HepG2 (cell line): ENCODE measurements at regions not wholly inside any gene's neighbourhood (a gene's known extent, or its start where the extent isn't known, plus 50 kb on each side); places are given as distances from the start of the nearest gene placed in this dataset.

Source experiments
- ATAC-seq: fragments of 200-7000 bp; cut with Tn5 transposase; 3 replicates; pipeline ENCODE4 v1.9.1; 2020; ENCODE audit warnings: mild to moderate bottlenecking, moderate library complexity
- BruUV-seq: library from RNA; stranded (reverse); fragments of 400-500 nt; replicated peaks from 2 replicates; lab custom pipeline; 2021; lab: Mats Ljungman, UMichigan
- CTCF ChIA-PET: fragments of 300-600 bp; formaldehyde crosslinking; extraction: SDS; loops from one replicate; lab custom pipeline; 2021; ENCODE audit warnings: low total read pairs, inconsistent platforms, low intra/inter-chr PET ratio; lab: Yijun Ruan, JAX
- POLR2A ChIA-PET: fragments of 350-600 bp; sonication (Branson Sonifier 250); formaldehyde crosslinking; loops from one replicate; lab custom pipeline; 2020; ENCODE audit warnings: antibody characterized with exemption, inconsistent platforms; lab: Yijun Ruan, JAX
- DNase-seq: peaks from one replicate; pipeline ENCODE4 v3.0.0-alpha.2; 2015; ENCODE audit warnings: low spot score
- FAIRE-seq: peaks from 3 replicates; lab custom pipeline; 2011; peaks lifted over from hg19 to GRCh38; lab: Jason Lieb, UNC
- H2AFZ ChIP-seq: one replicate; pipeline ENCODE4 v1.6.1; 2011; ENCODE audit warnings: low read length, inconsistent platforms
- H3K27ac ChIP-seq: fragments of 300-600 bp; 3 replicates; pipeline ENCODE4 v1.8.0; 2011; ENCODE audit warnings: mixed run types, mild to moderate bottlenecking, mixed read lengths, low read length, inconsistent platforms; ENCODE audit not compliant: insufficient read depth; ENCODE audit errors: extremely low read length
- H3K27me3 ChIP-seq, 2 experiments: fragments of 200-600 bp in 1 of 2; 2 replicates in 1 of 2; 3 replicates in 1 of 2; pipeline versions ENCODE4 v1.6.0 to v1.8.0; 2011; ENCODE audit warnings: low read length in 2 of 2, mild to moderate bottlenecking in 2 of 2, moderate library complexity in 2 of 2, inconsistent platforms in 1 of 2; ENCODE audit not compliant: insufficient read depth in 2 of 2, control insufficient read depth in 1 of 2
- H3K36me3 ChIP-seq, 2 experiments: fragments of 200-600 bp in 1 of 2; replicated peaks in 1 of 2; 2 replicates in 1 of 2; 3 replicates in 1 of 2; pipeline versions ENCODE4 v1.5.1 to v1.8.0; 2011; ENCODE audit warnings: low read length in 2 of 2, inconsistent platforms in 1 of 2; ENCODE audit not compliant: insufficient read depth in 2 of 2, control insufficient read depth in 1 of 2
- H3K4me1 ChIP-seq: 2 replicates; pipeline ENCODE4 v1.5.1; 2012; ENCODE audit warnings: low read length, inconsistent platforms; ENCODE audit not compliant: insufficient read depth
- H3K4me2 ChIP-seq: 2 replicates; pipeline ENCODE4 v1.6.0; 2011; ENCODE audit warnings: low read depth, low read length, inconsistent platforms
- H3K4me3 ChIP-seq, 3 experiments: fragments of 200-600 bp in 1 of 3; sonication (generic), shearing (Covaris generic) in 1 of 3; replicated peaks in 1 of 3; 2 replicates each; pipeline ENCODE4 v1.5.1; 2011 to 2016; ENCODE audit warnings: low read length in 3 of 3, inconsistent platforms in 2 of 3, low read depth in 2 of 3, mild to moderate bottlenecking in 2 of 3, control low read depth in 1 of 3, mixed read lengths in 1 of 3; ENCODE audit not compliant: insufficient read depth in 1 of 3
- H3K79me2 ChIP-seq: one replicate; pipeline ENCODE4 v1.6.1; 2011; ENCODE audit warnings: low read length, inconsistent platforms; ENCODE audit not compliant: insufficient read depth
- H3K9ac ChIP-seq: 2 replicates; pipeline ENCODE4 v1.6.0; 2011; ENCODE audit warnings: mild to moderate bottlenecking, low read depth, low read length, inconsistent platforms; ENCODE audit not compliant: insufficient read depth
- H3K9me3 ChIP-seq: 2 replicates; pipeline ENCODE4 v1.5.1; 2012; ENCODE audit warnings: mild to moderate bottlenecking, low read length
- H4K20me1 ChIP-seq: 2 replicates; pipeline ENCODE4 v1.6.0; 2011; ENCODE audit warnings: inconsistent platforms, mild to moderate bottlenecking, low read length, moderate library complexity; ENCODE audit not compliant: insufficient read depth
- HMG20A ChIP-seq: IDR thresholded peaks from 2 replicates; pipeline ENCODE4 v1.6.1; 2016; ENCODE audit warnings: borderline replicate concordance
- KDM5B ChIP-seq: sonication (generic); formaldehyde crosslinking; IDR thresholded peaks from 2 replicates; pipeline ENCODE4 v1.4.0; 2020; ENCODE audit warnings: missing genetic modification reagents, mild to moderate bottlenecking, borderline replicate concordance
- PBX2 ChIP-seq: IDR thresholded peaks from 2 replicates; pipeline ENCODE4 v1.6.1; 2016; ENCODE audit warnings: control low read depth
- POGZ ChIP-seq: sonication (generic); formaldehyde crosslinking; IDR thresholded peaks from 2 replicates; pipeline ENCODE4 v1.4.0; 2020; ENCODE audit warnings: mild to moderate bottlenecking, missing genetic modification reagents
- PRDM4 ChIP-seq: sonication (generic); formaldehyde crosslinking; IDR thresholded peaks from 2 replicates; pipeline ENCODE4 v1.9.0; 2021; ENCODE audit warnings: missing genetic modification reagents, borderline replicate concordance
- RAD21 ChIP-seq: fragments of 450-650 bp; formaldehyde crosslinking; IDR thresholded peaks from 2 replicates; pipeline ENCODE4 v1.5.0; 2020; ENCODE audit warnings: mild to moderate bottlenecking
- SOX13 ChIP-seq, 3 experiments: fragments of 450-650 bp in 1 of 3; sonication (generic) in 1 of 3; formaldehyde crosslinking in 1 of 3; IDR thresholded peaks in 2 of 3; conservative IDR thresholded peaks in 1 of 3; 2 replicates each; pipeline versions ENCODE4 v1.5.0 to v1.6.1; 2016 to 2020; ENCODE audit warnings: antibody characterized with exemption in 1 of 3, mild to moderate bottlenecking in 1 of 3, missing compliant biosample characterization in 1 of 3, missing genetic modification reagents in 1 of 3, moderate library complexity in 1 of 3
- ZBTB1 ChIP-seq: sonication (generic); formaldehyde crosslinking; IDR thresholded peaks from 2 replicates; pipeline ENCODE4 v1.4.0; 2020; ENCODE audit warnings: missing genetic modification reagents, borderline replicate concordance
- ZBTB20 ChIP-seq: sonication (generic); formaldehyde crosslinking; IDR thresholded peaks from 2 replicates; pipeline ENCODE4 v1.8.1; 2023; ENCODE audit warnings: missing genetic modification reagents, low read depth, mild to moderate bottlenecking, borderline replicate concordance
- ZMYM2 ChIP-seq: sonication (generic); formaldehyde crosslinking; IDR thresholded peaks from 2 replicates; pipeline ENCODE4 v1.8.0; 2022; ENCODE audit warnings: mild to moderate bottlenecking, missing genetic modification reagents
- ZNF18 ChIP-seq: sonication (generic); formaldehyde crosslinking; IDR thresholded peaks from 2 replicates; pipeline ENCODE4 v1.8.0; 2022; ENCODE audit warnings: mild to moderate bottlenecking, missing genetic modification reagents; ENCODE audit not compliant: insufficient replicate concordance
- ZNF350 ChIP-seq: sonication (generic); formaldehyde crosslinking; IDR thresholded peaks from 2 replicates; pipeline ENCODE4 v1.4.0; 2020; ENCODE audit warnings: mild to moderate bottlenecking, low read depth, missing genetic modification reagents, borderline replicate concordance
- ZNF570 ChIP-seq: sonication (generic); formaldehyde crosslinking; IDR thresholded peaks from 2 replicates; pipeline ENCODE4 v1.4.0; 2020; ENCODE audit warnings: mild to moderate bottlenecking, missing genetic modification reagents, borderline replicate concordance
- ZNF589 ChIP-seq: sonication (generic); formaldehyde crosslinking; conservative IDR thresholded peaks from 2 replicates; pipeline ENCODE4 v1.8.0; 2022; ENCODE audit warnings: mild to moderate bottlenecking, moderate library complexity, missing genetic modification reagents
- ZNF691 ChIP-seq: sonication (generic); formaldehyde crosslinking; IDR thresholded peaks from 2 replicates; pipeline ENCODE4 v1.4.0; 2020; ENCODE audit warnings: missing genetic modification reagents, low read depth, mild to moderate bottlenecking, borderline replicate concordance
- ZNF7 ChIP-seq: IDR thresholded peaks from 2 replicates; pipeline ENCODE4 v1.6.1; 2016; ENCODE audit warnings: missing biosample characterization, missing genetic modification reagents
- WGBS: methylation state at CpG from one replicate; pipeline ENCODE4 v1.1.6; 2017; ENCODE audit warnings: low lambda C conversion rate; 5-methylcytosine and 5-hydroxymethylcytosine counted together
- in situ Hi-C: cut with HindIII; loops from 2 replicates; pipeline ENCODE4 v1.10.0; 2017; ENCODE audit warnings: low pct_unique_long_range_greater_than_20kb; ENCODE audit not compliant: extremely low pct_ligation_motif_present
- intact Hi-C: fragments of 100-400 bp; cut with micrococcal nuclease; formaldehyde crosslinking; loops from one replicate; pipeline ENCODE4 v1.10.0; 2022; ENCODE audit not compliant: unreplicated experiment

GRCh38 chr5:130479045-130479804 lies 575.0 kb downstream of the CHSY3 start:
- H3K9me3 ChIP-seq = peaks cover 61% of the 10 kb centered on the region
- no peak for ATAC-seq
- no peak overlapping the region for H3K4me3 ChIP-seq
- no peak overlapping the region for H3K9ac ChIP-seq
- no peaks in the 10 kb centered on the region for H3K27me3 ChIP-seq
- in situ Hi-C loops (no loop called here), intact Hi-C loops (no loop called here)
- no peaks in the 10 kb centered on the region for H3K4me1 ChIP-seq
- BruUV-seq = no TSS peak
- POLR2A ChIA-PET = no interaction called here
- FAIRE-seq = no peak
- WGBS = 30% methylated on average over 5 of the region's 9 CpGs
- DNase-seq = no peak
- TF ChIP-seq POGZ (CRISPR knock-in tag) (no peak), ZNF7 (CRISPR knock-in tag) (no peak), ZNF589 (no peak), HMG20A (CRISPR knock-in tag) (no peak), ZNF570 (CRISPR knock-in tag) (no peak), KDM5B (no peak), ZBTB1 (CRISPR knock-in tag) (no peak), PRDM4 (CRISPR knock-in tag) (no peak), ZNF18 (CRISPR knock-in tag) (no peak), SOX13 (IDR thresholded peaks at IDR 0.05) (no peak), SOX13 (CRISPR knock-in tag; conservative IDR thresholded peaks at IDR 0.05 in 1 of 2, IDR thresholded peaks at IDR 0.05 in 1 of 2) (no peak), PBX2 (CRISPR knock-in tag) (no peak), RAD21 (CRISPR knock-in tag) (no peak), ZMYM2 (CRISPR knock-in tag) (no peak), ZBTB20 (CRISPR knock-in tag) (no peak), ZNF350 (CRISPR knock-in tag) (no peak), ZNF691 (CRISPR knock-in tag) (no peak)
- H2AFZ ChIP-seq = no peak overlapping the region
- H3K27ac ChIP-seq = no peak overlapping the region
- CTCF ChIA-PET = no interaction called here
- no peaks in the 10 kb centered on the region for H3K36me3 ChIP-seq
- H3K79me2 ChIP-seq = no peaks in the 10 kb centered on the region
- H4K20me1 ChIP-seq = no peaks in the 10 kb centered on the region
- H3K4me2 ChIP-seq = no peak overlapping the region
